ENCODE measurements at regions not wholly inside any gene's neighbourhood (a gene's known extent, or its start where the extent isn't known, plus 50 kb on each side); places are given as distances from the start of the nearest gene placed in this dataset.

- TF ChIP-seq CTCF (IDR thresholded peaks at IDR 0.05), result no peak
- TF ChIP-seq POLR2A (IDR thresholded peaks at IDR 0.05), result no peak
- TF ChIP-seq POLR2AphosphoS5 (IDR thresholded peaks at IDR 0.05), result no peak
Measured at GRCh38 chr10:21427804-21428481, 97.5 kb downstream of the SKIDA1 start.

Measured in breast epithelium (tissue), 3 donors.